Endothelial cell of umbilical vein (primary cell): ENCODE measurements at regions not wholly inside any gene's neighbourhood (a gene's known extent, or its start where the extent isn't known, plus 50 kb on each side); places are given as distances from the start of the nearest gene placed in this dataset.

ENCODE experiments used
- CTCF ChIP-seq, 2 donors: IDR thresholded peaks; 1 replicate in 1 of 2; 2 replicates in 1 of 2; pipeline ENCODE4 v1.5.1; 2011; ENCODE audit warnings: low read length in 2 of 2, mild to moderate bottlenecking in 2 of 2, moderate library complexity in 2 of 2, control low read depth in 1 of 2, inconsistent platforms in 1 of 2, low read depth in 1 of 2; ENCODE audit not compliant: insufficient read depth in 1 of 2; ENCODE audit errors: extremely low read depth in 1 of 2
- GATA2 ChIP-seq: IDR thresholded peaks from 2 replicates; pipeline ENCODE4 v1.7.0; 2011; ENCODE audit warnings: low read depth, mild to moderate bottlenecking, moderate library complexity, mixed read lengths, low read length; ENCODE audit not compliant: insufficient read length, insufficient read depth
- POLR2A ChIP-seq: IDR thresholded peaks from 2 replicates; pipeline ENCODE4 v1.6.1; 2012; ENCODE audit warnings: low read depth, mild to moderate bottlenecking, control low read depth, low read length
- POLR2AphosphoS5 ChIP-seq: IDR thresholded peaks from 2 replicates; pipeline ENCODE4 v1.6.1; 2012; ENCODE audit warnings: low read depth, mild to moderate bottlenecking, control low read depth, low read length, moderate library complexity; ENCODE audit not compliant: insufficient read depth

- TF ChIP-seq POLR2A, result no peak
- TF ChIP-seq POLR2AphosphoS5, result no peak
- TF ChIP-seq CTCF (IDR thresholded peaks at IDR 0.05; ENCODE audit: extremely low read depth in 1 of 2, insufficient read depth in 1 of 2, low read depth in 1 of 2, low read length in 2 of 2), result no peak
- TF ChIP-seq GATA2, result no peak
Observed at GRCh38 chr7:26543340-26543739, 251.7 kb downstream of the SNX10 start.
